ENCODE measurements at regions not wholly inside any gene's neighbourhood (a gene's known extent, or its start where the extent isn't known, plus 50 kb on each side); places are given as distances from the start of the nearest gene placed in this dataset.

DNA sequence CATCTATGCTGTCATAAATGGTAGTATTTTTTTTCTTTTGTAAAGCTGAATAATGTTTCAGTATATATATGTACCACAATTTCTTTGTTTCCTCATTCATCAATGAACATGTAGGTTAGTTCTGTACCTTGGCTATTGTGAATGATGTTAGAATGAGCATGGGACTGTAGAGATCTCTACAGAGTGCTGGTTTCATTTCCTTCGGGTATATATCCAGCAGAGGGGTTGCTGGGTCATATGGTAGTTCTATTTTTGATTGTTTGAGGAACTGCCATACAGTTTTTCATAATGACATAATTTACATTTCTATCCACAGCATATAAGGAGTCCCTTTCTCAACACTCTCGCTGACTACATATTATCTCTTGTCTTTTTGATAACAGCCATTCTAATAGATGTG is 243.5 kb downstream of the CDH7 start:
- DNase-seq, result no peak

DNA sequence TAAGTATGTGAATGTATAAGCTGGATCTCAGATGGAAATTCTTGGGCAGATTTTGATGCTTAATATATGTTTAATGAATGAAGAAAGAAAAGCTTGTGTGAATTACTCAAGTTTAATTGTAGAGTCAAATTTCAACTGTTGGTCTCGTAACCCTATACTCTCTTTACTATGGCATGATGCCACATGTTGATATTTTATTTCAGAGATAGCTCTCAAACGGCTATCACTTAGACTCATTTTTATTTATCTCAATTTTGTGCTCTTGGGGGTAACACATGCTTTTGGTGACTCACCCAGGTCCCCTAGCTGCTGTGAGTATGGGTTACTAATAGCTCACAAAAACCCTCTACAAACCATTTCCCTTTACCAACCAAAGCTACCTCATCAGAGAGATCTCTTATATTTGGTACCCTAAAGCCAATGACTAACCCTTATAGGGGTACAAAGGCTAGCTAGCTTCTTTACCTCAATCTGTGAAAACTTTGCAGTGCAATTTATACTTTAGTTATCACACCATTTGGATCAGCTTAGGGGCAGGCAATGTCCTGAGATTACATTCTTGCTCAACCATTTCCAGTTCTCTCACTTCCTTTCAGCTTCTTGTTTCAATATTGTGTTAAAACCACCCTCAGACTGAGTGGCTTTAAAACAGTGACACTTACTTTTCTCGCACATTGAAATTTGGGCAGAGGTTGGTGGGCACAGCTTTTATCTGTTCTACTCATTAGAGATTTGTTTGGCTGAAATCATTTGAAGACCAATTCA is 240.3 kb downstream of the CDH7 start:
- no peak for DNase-seq

DNA sequence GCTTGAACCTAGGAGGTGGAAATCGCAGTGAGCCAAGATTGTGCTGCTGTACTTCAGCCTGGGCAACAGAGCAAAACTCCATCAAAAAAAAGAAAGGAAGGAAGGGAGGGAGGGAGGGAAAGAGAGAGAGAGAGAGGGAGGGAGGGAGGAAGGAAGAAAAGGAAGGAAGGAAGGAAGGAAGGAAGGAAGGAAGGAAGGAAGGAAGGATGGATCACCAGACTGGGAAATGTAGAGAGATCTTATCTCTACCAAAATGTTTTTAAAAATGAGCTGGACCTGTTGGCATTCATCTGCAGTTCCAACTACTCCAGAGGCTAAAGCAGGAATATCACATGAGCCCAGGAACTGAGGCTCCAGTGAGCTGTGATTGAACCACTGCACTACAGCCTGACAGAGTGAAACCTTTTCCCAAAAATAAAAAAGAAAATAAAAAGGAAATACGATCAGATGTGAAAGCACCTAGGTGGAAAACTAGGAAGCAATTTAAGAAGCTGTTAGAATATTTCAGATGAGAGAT is 239.4 kb downstream of the CDH7 start:
- no peak for DNase-seq

DNA sequence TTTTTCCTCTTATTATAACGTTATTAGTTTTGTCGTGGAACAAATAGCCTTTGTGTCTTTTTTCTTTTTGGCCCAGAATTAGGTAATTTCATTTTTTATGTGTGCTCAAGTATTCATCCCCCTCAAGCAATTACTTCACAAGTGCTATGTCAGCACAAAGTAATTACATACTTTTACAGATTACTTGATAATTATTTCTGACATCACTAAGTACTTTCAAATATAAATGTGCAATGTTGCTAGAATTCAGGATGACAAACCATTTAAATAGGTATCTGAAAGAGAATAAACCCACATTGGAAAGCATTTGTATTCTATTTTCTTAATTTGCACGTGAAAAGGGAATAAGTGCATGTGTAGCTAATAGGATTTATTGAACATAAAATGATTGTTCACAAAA is 238.2 kb downstream of the CDH7 start:
- no peak for DNase-seq

DNA sequence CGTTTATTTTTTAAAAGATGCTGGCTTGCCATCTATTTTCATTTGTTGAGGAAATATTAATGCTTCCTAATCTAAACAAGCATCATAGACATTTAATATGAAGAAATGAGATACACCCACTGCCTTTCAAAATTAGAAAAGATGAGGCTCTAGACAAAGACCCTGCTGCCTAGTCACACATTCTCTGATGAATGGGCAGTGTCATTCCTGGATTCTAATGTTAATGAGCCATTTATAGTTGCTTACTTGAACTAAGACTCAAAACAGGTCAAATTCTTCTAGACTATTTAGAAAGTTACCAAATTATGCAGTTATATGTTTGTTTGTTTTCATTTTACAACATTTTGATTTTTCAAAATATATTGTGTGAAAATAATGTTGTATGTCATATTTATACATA is 237.6 kb downstream of the CDH7 start:
- no peak for DNase-seq

DNA sequence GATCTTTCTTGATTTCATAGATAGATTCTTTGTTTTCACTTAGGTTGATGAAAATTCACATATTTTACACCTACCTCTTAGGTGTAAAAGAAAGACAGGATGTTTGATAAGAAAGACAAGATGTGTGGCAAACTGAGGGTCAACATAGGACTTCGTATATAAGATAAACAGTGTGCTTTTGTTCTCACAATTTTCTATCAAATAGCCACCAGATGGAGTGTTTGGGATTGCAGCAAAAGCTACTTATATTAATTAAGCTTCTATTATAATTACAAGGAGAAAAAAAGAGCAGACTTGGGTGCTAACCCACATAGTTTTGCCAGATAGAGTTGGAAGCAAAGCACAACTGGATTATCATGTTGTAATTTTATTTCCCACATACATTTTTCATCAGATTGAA is 232.9 kb downstream of the CDH7 start:
- no peak for DNase-seq

DNA sequence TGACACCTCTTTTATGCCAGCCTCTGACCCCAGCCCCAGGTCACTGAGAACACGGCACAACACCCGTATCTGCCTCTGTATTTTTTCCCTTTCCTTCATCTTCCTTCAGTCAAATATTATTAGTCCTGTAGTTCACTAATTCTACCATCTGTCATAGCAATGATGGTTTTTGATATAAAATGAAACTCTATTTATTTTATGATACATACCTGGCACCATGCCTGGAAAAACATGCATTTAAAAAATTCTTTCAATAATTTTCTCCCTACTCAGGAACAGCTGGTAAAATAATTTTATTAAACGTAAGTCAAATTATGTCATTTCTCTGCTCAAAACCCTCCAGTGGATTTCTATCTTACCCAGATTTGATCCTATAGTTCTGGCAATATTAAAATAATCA is 224.7 kb downstream of the CDH7 start:
- DNase-seq, result no peak

DNA sequence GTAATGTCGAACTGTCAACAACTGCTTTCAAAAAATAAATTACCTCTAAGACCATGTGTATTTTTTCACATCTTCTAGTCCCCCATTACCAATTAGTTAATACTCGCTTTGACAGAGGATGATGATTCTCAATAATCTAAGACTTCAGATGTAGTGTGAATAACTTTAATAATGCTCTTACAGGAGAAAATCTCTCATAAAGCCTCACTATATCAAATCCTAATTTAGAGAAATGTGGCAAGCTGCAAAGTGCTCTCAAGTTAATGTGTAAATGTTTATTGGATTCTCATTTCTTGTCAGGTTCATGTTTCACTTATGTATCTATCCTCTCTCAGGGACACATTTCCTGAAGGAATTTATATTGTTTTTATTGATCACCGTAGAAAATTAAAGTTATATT is 223.9 kb downstream of the CDH7 start:
- DNase-seq, result no peak

DNA sequence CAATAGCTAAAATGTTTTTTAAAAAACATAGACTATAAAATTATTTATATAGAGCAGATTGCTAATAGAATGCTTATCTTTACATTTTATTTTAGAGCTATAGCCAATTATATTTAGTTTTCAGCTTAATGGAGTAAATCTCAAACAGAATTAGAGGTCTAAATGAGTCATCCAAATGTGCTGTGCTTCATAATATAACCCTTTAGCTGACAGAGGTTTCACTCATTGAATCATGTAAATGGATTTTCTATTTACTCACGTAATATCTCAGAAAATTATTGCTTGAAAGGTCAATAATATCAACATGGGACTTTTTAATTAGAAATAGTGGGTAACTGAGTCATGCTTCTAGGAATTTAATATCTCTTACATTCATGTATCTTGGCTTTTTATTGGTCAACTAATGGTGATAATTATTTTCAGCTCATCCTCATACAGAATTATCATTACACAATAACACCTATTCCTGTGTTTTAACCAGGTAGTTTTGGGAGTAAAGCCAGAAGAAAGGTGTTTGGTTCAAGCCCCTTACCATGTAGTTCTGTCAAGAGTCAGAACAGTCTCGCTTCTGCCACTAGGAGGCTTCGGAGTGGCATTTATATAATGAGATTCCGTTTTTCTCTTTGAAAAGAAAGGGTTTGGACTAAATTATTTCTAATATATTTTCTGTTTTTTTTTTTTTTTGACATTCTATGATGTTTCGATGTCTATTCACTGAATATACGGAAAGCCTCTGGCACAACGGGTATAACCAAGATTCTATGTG is 217.6 kb downstream of the CDH7 start:
- no peak for DNase-seq

DNA sequence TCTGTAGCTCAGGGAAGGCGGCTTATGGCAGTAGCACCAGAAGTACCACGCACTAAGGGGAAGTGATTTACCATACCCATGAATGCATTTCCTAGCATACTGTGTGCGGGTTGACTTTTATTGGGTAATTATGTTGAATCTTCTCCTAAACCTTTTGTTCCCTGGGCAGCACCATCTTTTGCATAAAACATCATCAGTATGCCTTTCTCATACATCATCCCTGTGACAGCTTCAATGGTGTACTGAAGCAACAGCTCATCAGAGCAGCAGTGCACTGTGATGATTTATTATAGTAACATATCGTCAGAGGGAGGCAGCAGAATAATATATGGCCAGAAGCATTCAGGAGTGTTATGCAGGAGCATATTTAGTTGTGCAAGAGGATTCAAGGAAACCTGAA is 204.9 kb downstream of the CDH7 start:
- DNase-seq, result no peak

DNA sequence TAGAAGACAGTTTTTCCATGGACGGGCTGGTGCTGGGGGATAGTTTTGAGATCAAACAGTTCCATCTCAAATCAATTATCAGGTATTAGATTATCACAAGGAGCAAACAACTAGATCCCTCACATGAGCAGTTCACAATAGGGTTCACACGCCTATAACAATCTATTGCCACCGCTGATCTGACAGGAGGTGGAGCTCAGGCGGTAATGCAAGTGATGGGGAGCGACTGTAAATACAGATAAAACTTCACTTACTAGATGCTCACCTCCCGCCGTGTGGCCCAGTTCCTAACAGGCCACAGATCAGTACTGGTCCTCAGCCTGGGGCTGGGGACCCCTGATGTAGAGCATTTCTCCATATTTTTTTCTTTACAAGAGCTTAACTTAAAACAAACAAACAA is 203.6 kb downstream of the CDH7 start:
- DNase-seq, result no peak

DNA sequence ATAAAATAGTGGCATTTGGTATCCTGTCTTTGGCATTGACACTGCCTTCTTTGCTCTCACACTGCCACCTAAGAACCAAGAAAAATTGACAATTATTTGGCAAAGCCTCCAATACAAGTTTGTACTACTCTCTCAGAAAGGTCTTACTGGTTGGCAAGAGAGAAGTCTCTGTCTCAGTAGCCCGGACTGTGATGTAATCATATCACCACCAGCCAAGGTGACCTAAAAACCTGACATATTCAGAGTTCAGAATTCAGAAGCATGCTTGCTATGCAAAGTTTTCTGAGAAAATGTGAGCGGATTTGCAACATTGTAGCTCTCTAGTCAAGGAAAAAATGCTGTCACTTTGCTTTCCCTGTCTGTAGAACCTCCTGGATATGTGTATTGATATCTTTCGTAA is 196.0 kb downstream of the CDH7 start:
- no peak for DNase-seq

DNA sequence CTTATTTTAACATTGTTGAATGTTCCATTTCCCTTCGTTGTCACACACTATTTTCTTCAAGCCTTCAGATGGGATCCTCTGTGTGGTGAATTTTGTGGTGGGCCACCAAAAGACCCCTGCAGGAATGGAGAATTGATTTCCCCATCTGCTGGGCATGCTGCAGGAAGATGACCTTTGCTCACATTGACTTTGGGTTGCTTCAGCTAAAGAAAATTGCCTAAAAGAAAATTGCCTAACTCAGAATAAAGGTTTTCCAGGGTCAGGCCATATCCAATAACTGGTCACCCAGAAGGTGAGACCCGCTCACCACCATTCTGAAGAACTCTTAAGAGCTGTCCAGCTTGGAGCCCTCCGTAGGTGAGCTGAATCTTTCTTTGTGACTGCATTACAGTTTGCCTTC is 192.5 kb downstream of the CDH7 start:
- DNase-seq, result no peak

DNA sequence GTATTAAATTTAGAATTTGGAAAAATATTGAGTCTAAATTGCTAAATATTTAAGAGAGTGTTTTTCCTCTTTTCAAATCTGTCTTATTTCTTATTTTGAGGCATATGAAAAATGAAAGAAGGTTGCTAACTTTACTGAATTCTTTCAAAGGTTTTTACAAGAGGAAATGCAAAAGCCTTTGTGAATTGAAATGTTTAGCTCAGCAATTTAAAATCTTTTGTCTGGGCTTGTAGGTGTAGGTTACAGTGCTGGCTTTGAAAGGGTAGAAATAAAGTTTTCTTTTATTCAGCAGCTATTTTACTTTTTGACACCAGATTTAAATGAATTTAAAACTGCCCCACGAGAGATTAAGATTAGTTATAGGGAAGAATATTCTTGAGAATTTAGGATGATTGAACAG is 192.0 kb downstream of the CDH7 start:
- no peak for DNase-seq

DNA sequence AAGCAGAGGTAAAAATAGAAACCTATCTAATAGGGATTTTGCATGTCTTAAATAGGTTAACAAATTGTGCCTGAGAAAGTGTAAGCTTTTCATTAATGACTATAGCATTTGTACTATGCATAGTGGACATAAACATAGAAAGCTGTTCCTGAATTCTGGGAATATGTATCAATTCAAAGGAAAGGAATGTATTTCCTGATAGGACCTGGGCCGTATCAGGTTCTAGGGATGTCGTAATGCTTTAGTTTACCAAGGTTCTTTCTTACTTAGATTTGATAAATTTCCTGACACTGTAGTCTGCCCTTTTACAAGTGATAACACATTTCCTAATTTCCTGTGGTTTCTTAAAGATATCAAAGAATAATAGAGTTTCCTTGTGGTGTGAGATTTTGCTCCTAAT is 191.3 kb downstream of the CDH7 start:
- DNase-seq, result no peak

DNA sequence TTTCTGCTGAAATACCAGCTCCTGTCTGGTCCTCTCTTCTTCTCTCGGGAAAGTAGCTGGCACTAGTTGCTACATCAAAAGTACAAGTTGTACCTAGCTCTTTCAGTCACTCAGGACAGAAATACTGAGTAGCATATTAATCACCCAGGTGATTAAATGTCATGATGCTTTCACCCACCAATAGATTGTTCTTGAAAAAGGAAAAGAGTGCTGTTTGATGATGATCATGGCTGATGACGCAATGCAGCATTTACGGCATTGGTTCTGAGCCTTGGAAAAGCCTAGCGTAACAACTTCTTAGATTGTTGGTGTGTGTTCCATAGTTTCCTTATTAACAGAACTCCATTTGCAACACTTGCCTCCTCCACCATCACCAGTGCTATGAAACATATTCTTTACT is 190.7 kb downstream of the CDH7 start:
- no peak for DNase-seq
